Thyroid gland (tissue), 4 donors: ENCODE measurements at regions not wholly inside any gene's neighbourhood (a gene's known extent, or its start where the extent isn't known, plus 50 kb on each side); places are given as distances from the start of the nearest gene placed in this dataset.

Source experiments
- POLR2A ChIP-seq, 2 donors: fragments of 450-650 bp; IDR thresholded peaks; one replicate each; pipeline ENCODE4 v1.6.1; 2017; ENCODE audit warnings: antibody characterized with exemption in 2 of 2, mild to moderate bottlenecking in 2 of 2, moderate library complexity in 1 of 2
- TF ChIP-seq, protein P1 (sequence below), 6 experiments: fragments of 200-600 bp in 3 of 6; fragments of 450-650 bp in 3 of 6; sonication (generic) in 3 of 6; IDR thresholded peaks; one replicate each; pipeline ENCODE4 v1.5.1; 2016 to 2019; ENCODE audit warnings: antibody characterized with exemption in 6 of 6, mild to moderate bottlenecking in 2 of 6, inconsistent platforms in 1 of 6, moderate library complexity in 1 of 6

DNA sequence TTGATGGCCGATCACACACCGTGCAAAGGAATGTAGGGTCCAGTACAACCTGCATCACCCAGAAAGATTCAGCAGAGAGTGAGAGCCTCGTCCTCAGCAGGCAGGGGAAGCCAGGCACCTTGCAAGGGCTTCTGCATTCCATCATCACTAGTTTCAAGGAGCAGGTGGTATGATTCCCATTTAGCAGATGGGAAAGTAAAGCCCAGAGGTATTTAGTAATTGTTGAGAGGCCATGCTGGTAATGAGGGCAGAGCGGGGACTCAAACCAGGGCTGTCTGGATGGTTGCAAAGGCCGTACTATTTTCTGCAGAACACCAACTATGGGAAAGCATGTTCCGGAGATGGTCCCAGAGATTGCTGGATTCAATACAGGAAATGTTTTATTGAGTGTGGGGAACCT is 65.8 kb upstream of the MRTFB start:
- TF ChIP-seq, protein P1, sequence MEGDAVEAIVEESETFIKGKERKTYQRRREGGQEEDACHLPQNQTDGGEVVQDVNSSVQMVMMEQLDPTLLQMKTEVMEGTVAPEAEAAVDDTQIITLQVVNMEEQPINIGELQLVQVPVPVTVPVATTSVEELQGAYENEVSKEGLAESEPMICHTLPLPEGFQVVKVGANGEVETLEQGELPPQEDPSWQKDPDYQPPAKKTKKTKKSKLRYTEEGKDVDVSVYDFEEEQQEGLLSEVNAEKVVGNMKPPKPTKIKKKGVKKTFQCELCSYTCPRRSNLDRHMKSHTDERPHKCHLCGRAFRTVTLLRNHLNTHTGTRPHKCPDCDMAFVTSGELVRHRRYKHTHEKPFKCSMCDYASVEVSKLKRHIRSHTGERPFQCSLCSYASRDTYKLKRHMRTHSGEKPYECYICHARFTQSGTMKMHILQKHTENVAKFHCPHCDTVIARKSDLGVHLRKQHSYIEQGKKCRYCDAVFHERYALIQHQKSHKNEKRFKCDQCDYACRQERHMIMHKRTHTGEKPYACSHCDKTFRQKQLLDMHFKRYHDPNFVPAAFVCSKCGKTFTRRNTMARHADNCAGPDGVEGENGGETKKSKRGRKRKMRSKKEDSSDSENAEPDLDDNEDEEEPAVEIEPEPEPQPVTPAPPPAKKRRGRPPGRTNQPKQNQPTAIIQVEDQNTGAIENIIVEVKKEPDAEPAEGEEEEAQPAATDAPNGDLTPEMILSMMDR (IDR thresholded peaks at IDR 0.05): no peak
- TF ChIP-seq POLR2A (IDR thresholded peaks at IDR 0.05): no peak
